Activated CD4-positive, alpha-beta T cell treated with anti-CD3 and anti-CD28 coated beads, Interleukin-2, amount 50 U/mL, for 4 hours (primary cell): ENCODE measurements at regions not wholly inside any gene's neighbourhood (a gene's known extent, or its start where the extent isn't known, plus 50 kb on each side); places are given as distances from the start of the nearest gene placed in this dataset.

Experiments used
- DNase-seq, 2 experiments: peaks; one replicate each; pipeline ENCODE4 v3.0.0-alpha.2; 2020

- no peak for DNase-seq
Observed at GRCh38 chrX:69083361-69083760, 81.9 kb downstream of the PJA1 start.

- no peak for DNase-seq
Observed at GRCh38 chrX:69082753-69083150, 82.5 kb downstream of the PJA1 start.

GRCh38 chrX:69082055-69082752, 83.0 kb downstream of the PJA1 start:
- no peak for DNase-seq

GRCh38 chrX:69080855-69081465, 84.3 kb downstream of the PJA1 start:
- no peak for DNase-seq

GRCh38 chrX:69079268-69079667, 86.0 kb downstream of the PJA1 start:
- DNase-seq, result no peak

GRCh38 chrX:69077895-69078455, 87.3 kb downstream of the PJA1 start:
- DNase-seq, result no peak

GRCh38 chrX:69076088-69076487, 89.2 kb downstream of the PJA1 start:
- DNase-seq, result no peak

- DNase-seq, result no peak
Observed at GRCh38 chrX:69074726-69075125, 90.5 kb downstream of the PJA1 start.

GRCh38 chrX:69073721-69074120, 91.5 kb downstream of the PJA1 start:
- no peak for DNase-seq

GRCh38 chrX:69073241-69073640, 92.0 kb downstream of the PJA1 start:
- DNase-seq, result no peak

GRCh38 chrX:69072486-69073006, 92.7 kb downstream of the PJA1 start:
- no peak for DNase-seq

GRCh38 chrX:69070949-69071650, 94.2 kb downstream of the PJA1 start:
- DNase-seq, result no peak

GRCh38 chrX:69069876-69070275, 95.4 kb downstream of the PJA1 start:
- no peak for DNase-seq

GRCh38 chrX:69069086-69069445, 96.2 kb downstream of the PJA1 start:
- DNase-seq, result no peak

- no peak for DNase-seq
Observed at GRCh38 chrX:69068301-69069085, 96.8 kb downstream of the PJA1 start.

GRCh38 chrX:69067841-69068240, 97.4 kb downstream of the PJA1 start:
- no peak for DNase-seq

- DNase-seq, result no peak
Observed at GRCh38 chrX:69066966-69067525, 98.2 kb downstream of the PJA1 start.

- no peak for DNase-seq
Observed at GRCh38 chrX:69066021-69066757, 99.1 kb downstream of the PJA1 start.

GRCh38 chrX:69065451-69065850, 99.8 kb downstream of the PJA1 start:
- DNase-seq, result no peak

GRCh38 chrX:69063486-69063885, 101.8 kb downstream of the PJA1 start:
- no peak for DNase-seq

GRCh38 chrX:69062493-69062892, 102.8 kb downstream of the PJA1 start:
- DNase-seq, result no peak
